Effector memory CD8-positive, alpha-beta T cell (primary cell): ENCODE measurements at regions not wholly inside any gene's neighbourhood (a gene's known extent, or its start where the extent isn't known, plus 50 kb on each side); places are given as distances from the start of the nearest gene placed in this dataset.
"Not testable (repeated sequence)": the region's sequence is repeated elsewhere in the genome, so short reads cannot be mapped to it uniquely, and the experiment has no call there.

ENCODE experiments used
- ATAC-seq: fragments of 150-1000 bp; cut with Tn5 transposase; replicated peaks from 2 replicates; pipeline ENCODE4 v1.10.0; 2021; ENCODE audit warnings: mild to moderate bottlenecking, moderate library complexity
- DNase-seq, 3 experiments: peaks; one replicate each; pipeline ENCODE4 v3.0.0; 2021
- H3K27ac Mint-ChIP-seq, 2 donors: one replicate each; pipeline ENCODE4 v1.8.0; 2022; ENCODE audit warnings: mild to moderate bottlenecking in 2 of 2, mixed read lengths in 2 of 2, moderate library complexity in 2 of 2
- H3K27me3 Mint-ChIP-seq, 2 donors: one replicate each; pipeline ENCODE4 v1.8.0; 2022; ENCODE audit warnings: mixed read lengths in 2 of 2
- H3K36me3 Mint-ChIP-seq: one replicate; pipeline ENCODE4 v1.8.0; 2022; ENCODE audit warnings: mild to moderate bottlenecking, moderate library complexity, mixed read lengths; ENCODE audit not compliant: insufficient read depth
- H3K4me1 Mint-ChIP-seq, 2 donors: one replicate each; pipeline ENCODE4 v1.8.0; 2022; ENCODE audit warnings: low read depth in 2 of 2, mixed read lengths in 2 of 2
- H3K4me3 Mint-ChIP-seq, 2 donors: one replicate each; pipeline ENCODE4 v1.8.0; 2022; ENCODE audit warnings: mild to moderate bottlenecking in 2 of 2, mixed read lengths in 2 of 2, moderate library complexity in 2 of 2
- H3K9me3 Mint-ChIP-seq, 2 donors: one replicate each; pipeline ENCODE4 v1.8.0; 2022; ENCODE audit warnings: mixed read lengths in 2 of 2

GRCh38 chr6:157751547-157752200 is 71.4 kb upstream of the SNX9 start:
- no peaks in the 10 kb centered on the region for H3K9me3 Mint-ChIP-seq
- H3K4me1 Mint-ChIP-seq: no peaks in the 10 kb centered on the region
- DNase-seq (no peak), ATAC-seq (no peak)
- H3K36me3 Mint-ChIP-seq: no peaks in the 10 kb centered on the region
- H3K4me3 Mint-ChIP-seq: no peak overlapping the region
- H3K27me3 Mint-ChIP-seq: peaks cover 69 to 84% of the 10 kb centered on the region in 2 donors
- peak overlapping the region in 1 of 2 donors; percentile 39 for H3K27ac Mint-ChIP-seq

- H3K27me3 Mint-ChIP-seq: peaks cover 62 to 76% of the 10 kb centered on the region in 2 donors
- H3K4me1 Mint-ChIP-seq, H3K9me3 Mint-ChIP-seq, DNase-seq, H3K27ac Mint-ChIP-seq, H3K4me3 Mint-ChIP-seq, H3K36me3 Mint-ChIP-seq, ATAC-seq: not testable (repeated sequence)
Observed at GRCh38 chr6:157752879-157753278, 70.2 kb upstream of the SNX9 start.

- H3K4me1 Mint-ChIP-seq: peaks cover 0 to 3% of the 10 kb centered on the region in 2 donors
- peaks cover 63 to 76% of the 10 kb centered on the region in 2 donors for H3K27me3 Mint-ChIP-seq
- H3K4me3 Mint-ChIP-seq: no peak overlapping the region
- H3K27ac Mint-ChIP-seq: no peak overlapping the region
- no peak for DNase-seq
- no peak for ATAC-seq
- no peaks in the 10 kb centered on the region for H3K9me3 Mint-ChIP-seq
- no peaks in the 10 kb centered on the region for H3K36me3 Mint-ChIP-seq
Observed at GRCh38 chr6:157753291-157753690, 69.8 kb upstream of the SNX9 start.

- H3K4me3 Mint-ChIP-seq, H3K27ac Mint-ChIP-seq, ATAC-seq, H3K4me1 Mint-ChIP-seq, H3K9me3 Mint-ChIP-seq, H3K36me3 Mint-ChIP-seq, DNase-seq: not testable (repeated sequence)
- H3K27me3 Mint-ChIP-seq: peaks cover 68 to 76% of the 10 kb centered on the region in 2 donors
Observed at GRCh38 chr6:157753801-157754200, 69.2 kb upstream of the SNX9 start.

GRCh38 chr6:157754351-157754750 is 68.7 kb upstream of the SNX9 start:
- Mint-ChIP-seq H3K4me3 (no peak overlapping the region), H3K4me1 (peaks cover 0 to 4% of the 10 kb centered on the region in 2 donors), H3K27ac (no peak overlapping the region), H3K9me3 (no peaks in the 10 kb centered on the region), H3K36me3 (no peaks in the 10 kb centered on the region), H3K27me3 (peaks cover 68 to 72% of the 10 kb centered on the region in 2 donors)
- ATAC-seq: no peak
- DNase-seq: no peak

- Mint-ChIP-seq H3K4me1 (peaks cover 0 to 4% of the 10 kb centered on the region in 2 donors), H3K4me3 (no peak overlapping the region), H3K27me3 (peaks cover 60 to 64% of the 10 kb centered on the region in 2 donors), H3K9me3 (no peaks in the 10 kb centered on the region), H3K36me3 (no peaks in the 10 kb centered on the region), H3K27ac (no peak overlapping the region)
- no peak for DNase-seq
- ATAC-seq: no peak
Observed at GRCh38 chr6:157755032-157755745, 67.9 kb upstream of the SNX9 start.

- DNase-seq (no peak), ATAC-seq (peak; percentile 23)
- no peak overlapping the region for H3K27ac Mint-ChIP-seq
- no peak overlapping the region for H3K4me3 Mint-ChIP-seq
- H3K4me1 Mint-ChIP-seq: peaks cover 4 to 11% of the 10 kb centered on the region in 2 donors
- H3K27me3 Mint-ChIP-seq: peaks cover 53 to 57% of the 10 kb centered on the region in 2 donors
- peaks cover 4% of the 10 kb centered on the region for H3K36me3 Mint-ChIP-seq
- H3K9me3 Mint-ChIP-seq: no peaks in the 10 kb centered on the region
Observed at GRCh38 chr6:157755746-157756411, 67.2 kb upstream of the SNX9 start.

GRCh38 chr6:157756708-157757429 is 66.2 kb upstream of the SNX9 start:
- peaks cover 13 to 20% of the 10 kb centered on the region in 2 donors for H3K4me1 Mint-ChIP-seq
- H3K36me3 Mint-ChIP-seq: peaks cover 7% of the 10 kb centered on the region
- no peak overlapping the region for H3K27ac Mint-ChIP-seq
- H3K9me3 Mint-ChIP-seq: no peaks in the 10 kb centered on the region
- DNase-seq: peak; percentile 74 to 79 (median 76)
- H3K27me3 Mint-ChIP-seq: peaks cover 43 to 47% of the 10 kb centered on the region in 2 donors
- peak overlapping the region in 1 of 2 donors; percentile 31 for H3K4me3 Mint-ChIP-seq
- peak; percentile 45 for ATAC-seq

- DNase-seq: no peak
Observed at GRCh38 chr6:157757430-157758403, 65.3 kb upstream of the SNX9 start.

GRCh38 chr6:157758516-157759023 is 64.5 kb upstream of the SNX9 start:
- no peaks in the 10 kb centered on the region for H3K9me3 Mint-ChIP-seq
- no peak for ATAC-seq
- DNase-seq: no peak
- H3K36me3 Mint-ChIP-seq: peaks cover 7% of the 10 kb centered on the region
- H3K4me1 Mint-ChIP-seq: peaks cover 17 to 31% of the 10 kb centered on the region in 2 donors
- no peak overlapping the region for H3K4me3 Mint-ChIP-seq
- peak overlapping the region in 1 of 2 donors; percentile 46 for H3K27ac Mint-ChIP-seq
- H3K27me3 Mint-ChIP-seq: peaks cover 26 to 30% of the 10 kb centered on the region in 2 donors

More at GRCh38 chr6:157757430-157758403, 65.3 kb upstream of the SNX9 start:
- no peak overlapping the region for H3K4me3 Mint-ChIP-seq
- no peaks in the 10 kb centered on the region for H3K9me3 Mint-ChIP-seq
- peak overlapping the region in 1 of 2 donors; percentile 46 for H3K27ac Mint-ChIP-seq
- H3K27me3 Mint-ChIP-seq: peaks cover 34 to 39% of the 10 kb centered on the region in 2 donors
- ATAC-seq: no peak
- H3K4me1 Mint-ChIP-seq: peaks cover 13 to 24% of the 10 kb centered on the region in 2 donors
- H3K36me3 Mint-ChIP-seq: peaks cover 7% of the 10 kb centered on the region

- peaks cover 21 to 26% of the 10 kb centered on the region in 2 donors for H3K27me3 Mint-ChIP-seq
- no peak for ATAC-seq
- peaks cover 21 to 35% of the 10 kb centered on the region in 2 donors for H3K4me1 Mint-ChIP-seq
- H3K27ac Mint-ChIP-seq: peak overlapping the region in 1 of 2 donors; percentile 46
- peaks cover 7% of the 10 kb centered on the region for H3K36me3 Mint-ChIP-seq
- no peaks in the 10 kb centered on the region for H3K9me3 Mint-ChIP-seq
- H3K4me3 Mint-ChIP-seq: no peak overlapping the region
- DNase-seq: no peak
Observed at GRCh38 chr6:157759028-157759427, 64.0 kb upstream of the SNX9 start.

- Mint-ChIP-seq H3K36me3 (peaks cover 14% of the 10 kb centered on the region), H3K4me1 (peaks cover 31 to 45% of the 10 kb centered on the region in 2 donors), H3K27me3 (peaks cover 13 to 15% of the 10 kb centered on the region in 2 donors), H3K27ac (peak overlapping the region; percentile 61 to 93), H3K4me3 (no peak overlapping the region), H3K9me3 (no peaks in the 10 kb centered on the region)
- ATAC-seq (no peak), DNase-seq (no peak)
Observed at GRCh38 chr6:157760137-157760536, 62.9 kb upstream of the SNX9 start.
